ENCODE measurements at regions not wholly inside any gene's neighbourhood (a gene's known extent, or its start where the extent isn't known, plus 50 kb on each side); places are given as distances from the start of the nearest gene placed in this dataset.

GRCh38 chr9:119559056-119559455 is 189.8 kb upstream of the BRINP1 start:
- no peak for DNase-seq (ENCODE audit: low read depth)
- TF ChIP-seq CTCF (conservative IDR thresholded peaks at IDR 0.05; ENCODE audit: control insufficient read depth, insufficient read depth, low read depth, low read length) = no peak
- no peak overlapping the region for H3K4me3 ChIP-seq (ENCODE audit: control insufficient read depth, low read depth, low read length)

- H3K4me3 ChIP-seq (ENCODE audit: control insufficient read depth, low read depth, low read length) = peak overlapping the region; percentile 46
- peak; percentile 90 for TF ChIP-seq CTCF (conservative IDR thresholded peaks at IDR 0.05; ENCODE audit: control insufficient read depth, insufficient read depth, low read depth, low read length)
- peak; percentile 54 for DNase-seq (ENCODE audit: low read depth)
Observed at GRCh38 chr9:119556129-119556875, 187.1 kb upstream of the BRINP1 start.

- H3K4me3 ChIP-seq (ENCODE audit: control insufficient read depth, low read depth, low read length) = no peak overlapping the region
- no peak for DNase-seq (ENCODE audit: low read depth)
- TF ChIP-seq CTCF (conservative IDR thresholded peaks at IDR 0.05; ENCODE audit: control insufficient read depth, insufficient read depth, low read depth, low read length) = no peak
Observed at GRCh38 chr9:119544492-119544891, 175.3 kb upstream of the BRINP1 start.

GRCh38 chr9:119537138-119537537 is 167.9 kb upstream of the BRINP1 start:
- no peak for DNase-seq (ENCODE audit: low read depth)
- no peak overlapping the region for H3K4me3 ChIP-seq (ENCODE audit: control insufficient read depth, low read depth, low read length)
- TF ChIP-seq CTCF (conservative IDR thresholded peaks at IDR 0.05; ENCODE audit: control insufficient read depth, insufficient read depth, low read depth, low read length) = no peak

GRCh38 chr9:119533504-119533903 is 164.3 kb upstream of the BRINP1 start:
- no peak for DNase-seq (ENCODE audit: low read depth)
- no peak for TF ChIP-seq CTCF (conservative IDR thresholded peaks at IDR 0.05; ENCODE audit: control insufficient read depth, insufficient read depth, low read depth, low read length)
- no peak overlapping the region for H3K4me3 ChIP-seq (ENCODE audit: control insufficient read depth, low read depth, low read length)

GRCh38 chr9:119526698-119527097 is 157.5 kb upstream of the BRINP1 start:
- TF ChIP-seq CTCF (conservative IDR thresholded peaks at IDR 0.05; ENCODE audit: control insufficient read depth, insufficient read depth, low read depth, low read length) = no peak
- no peak overlapping the region for H3K4me3 ChIP-seq (ENCODE audit: control insufficient read depth, low read depth, low read length)
- no peak for DNase-seq (ENCODE audit: low read depth)

All from fibroblast of mammary gland (primary cell).